ENCODE measurements at regions not wholly inside any gene's neighbourhood (a gene's known extent, or its start where the extent isn't known, plus 50 kb on each side); places are given as distances from the start of the nearest gene placed in this dataset.
"Not testable (repeated sequence)": the region's sequence is repeated elsewhere in the genome, so short reads cannot be mapped to it uniquely, and the experiment has no call there.

DNA sequence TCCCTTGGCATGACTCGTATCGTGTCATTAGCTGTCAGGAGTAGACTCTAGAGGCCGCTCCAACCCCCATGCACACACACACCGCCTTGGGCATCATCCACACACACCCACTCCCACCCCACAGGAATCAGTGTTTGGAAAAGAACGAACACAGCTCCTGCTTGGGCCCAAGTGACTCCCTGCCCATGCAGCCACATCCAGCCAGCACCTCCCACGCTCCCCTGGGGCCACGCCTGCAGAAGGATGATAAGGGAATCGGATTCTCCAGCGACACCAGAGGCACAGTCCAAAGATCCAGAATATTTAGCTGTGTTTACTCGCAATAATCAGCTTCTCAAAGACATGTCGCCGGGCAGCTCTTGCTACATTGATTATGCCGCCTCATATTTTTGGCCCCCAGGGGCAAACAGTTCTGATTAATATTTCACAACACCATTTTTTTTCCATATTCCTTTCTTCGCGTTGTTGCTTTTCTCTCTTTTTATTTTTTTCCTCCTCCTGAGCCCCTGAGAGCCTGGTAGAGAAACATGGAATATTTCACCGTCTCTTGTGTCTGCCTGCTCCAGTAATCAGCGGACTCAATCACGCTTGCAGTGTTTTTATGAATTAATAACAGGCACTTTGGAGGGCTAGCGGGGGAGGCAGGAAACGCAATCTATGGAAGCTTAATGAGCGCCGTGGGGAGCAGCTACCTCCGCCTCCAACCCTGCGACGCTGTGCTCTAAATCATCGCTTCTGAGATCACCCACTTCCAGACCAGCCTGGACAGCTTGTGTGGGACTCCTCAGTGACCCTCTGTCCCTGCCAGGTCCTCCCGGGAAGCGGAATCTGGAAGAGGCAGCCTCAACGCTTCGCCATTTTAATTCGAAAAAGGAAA is 221.4 kb downstream of the TLE3 start:
- Mint-ChIP-seq H3K4me1 (peaks cover 2% of the 10 kb centered on the region), H3K36me3 (ENCODE audit: low read depth) (no peaks in the 10 kb centered on the region), H3K9me3 (peaks cover 11% of the 10 kb centered on the region), H3K27me3 (ENCODE audit: insufficient read depth) (peaks cover 3% of the 10 kb centered on the region), H3K27ac (no peak overlapping the region), H3K4me3 (no peak overlapping the region)
- WGBS, 2 experiments (ENCODE audit: insufficient coverage in 1 of 2, insufficient read length in 1 of 2), result 94 to 96% methylated on average over 28 to 31 of the region's 31 CpGs
- Histone ChIP-seq H3K36me3 (ENCODE audit: control insufficient read depth, insufficient read depth, low read length) (no peaks in the 10 kb centered on the region), H3K9me3 (ENCODE audit: control insufficient read depth, low read length) (peaks cover 13% of the 10 kb centered on the region), H3K4me3 (ENCODE audit: low read length) (no peak overlapping the region), H3K27ac (ENCODE audit: low read depth, low read length) (no peak overlapping the region), H3K4me1 (ENCODE audit: control insufficient read depth, insufficient read depth, low read length) (peaks cover 4% of the 10 kb centered on the region), H3K9ac (ENCODE audit: extremely low read depth, low read length, poor library complexity, severe bottlenecking) (no peak overlapping the region), H3K27me3 (ENCODE audit: control insufficient read depth, insufficient read depth, low read length, poor library complexity, severe bottlenecking) (no peaks in the 10 kb centered on the region)
- TF ChIP-seq, protein P1, sequence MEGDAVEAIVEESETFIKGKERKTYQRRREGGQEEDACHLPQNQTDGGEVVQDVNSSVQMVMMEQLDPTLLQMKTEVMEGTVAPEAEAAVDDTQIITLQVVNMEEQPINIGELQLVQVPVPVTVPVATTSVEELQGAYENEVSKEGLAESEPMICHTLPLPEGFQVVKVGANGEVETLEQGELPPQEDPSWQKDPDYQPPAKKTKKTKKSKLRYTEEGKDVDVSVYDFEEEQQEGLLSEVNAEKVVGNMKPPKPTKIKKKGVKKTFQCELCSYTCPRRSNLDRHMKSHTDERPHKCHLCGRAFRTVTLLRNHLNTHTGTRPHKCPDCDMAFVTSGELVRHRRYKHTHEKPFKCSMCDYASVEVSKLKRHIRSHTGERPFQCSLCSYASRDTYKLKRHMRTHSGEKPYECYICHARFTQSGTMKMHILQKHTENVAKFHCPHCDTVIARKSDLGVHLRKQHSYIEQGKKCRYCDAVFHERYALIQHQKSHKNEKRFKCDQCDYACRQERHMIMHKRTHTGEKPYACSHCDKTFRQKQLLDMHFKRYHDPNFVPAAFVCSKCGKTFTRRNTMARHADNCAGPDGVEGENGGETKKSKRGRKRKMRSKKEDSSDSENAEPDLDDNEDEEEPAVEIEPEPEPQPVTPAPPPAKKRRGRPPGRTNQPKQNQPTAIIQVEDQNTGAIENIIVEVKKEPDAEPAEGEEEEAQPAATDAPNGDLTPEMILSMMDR (conservative IDR thresholded peaks at IDR 0.05), result no peak
- DNase-seq, result no peak

DNA sequence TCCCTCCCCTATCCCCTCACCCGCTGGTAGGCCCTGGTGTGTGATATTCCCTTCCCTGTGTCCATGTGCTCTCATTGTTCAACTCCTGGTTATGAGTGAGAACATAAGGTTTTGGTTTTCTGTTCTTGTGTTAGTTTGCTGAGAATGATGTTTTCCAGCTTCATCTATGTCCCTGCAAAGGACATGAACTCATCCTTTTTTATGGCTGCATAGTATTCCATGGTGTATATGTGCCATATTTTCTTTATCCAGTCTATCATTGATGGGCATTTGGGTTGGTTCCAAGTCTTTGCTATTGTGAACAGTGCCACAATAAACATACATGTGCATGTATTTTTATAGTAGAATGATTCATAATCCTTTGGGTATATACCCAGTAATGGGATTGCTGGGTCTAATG is 217.8 kb downstream of the TLE3 start:
- not testable (repeated sequence) for H3K36me3 ChIP-seq (ENCODE audit: control insufficient read depth, insufficient read depth, low read length); H3K27ac ChIP-seq (ENCODE audit: low read depth, low read length); H3K36me3 Mint-ChIP-seq (ENCODE audit: low read depth); H3K27me3 Mint-ChIP-seq (ENCODE audit: insufficient read depth); H3K4me3 Mint-ChIP-seq; H3K4me1 ChIP-seq (ENCODE audit: control insufficient read depth, insufficient read depth, low read length); H3K4me3 ChIP-seq (ENCODE audit: low read length); H3K9me3 Mint-ChIP-seq; H3K27me3 ChIP-seq (ENCODE audit: control insufficient read depth, insufficient read depth, low read length, poor library complexity, severe bottlenecking); H3K9me3 ChIP-seq (ENCODE audit: control insufficient read depth, low read length); H3K9ac ChIP-seq (ENCODE audit: extremely low read depth, low read length, poor library complexity, severe bottlenecking); H3K27ac Mint-ChIP-seq; DNase-seq; H3K4me1 Mint-ChIP-seq
- WGBS, 2 experiments (ENCODE audit: insufficient coverage in 1 of 2, insufficient read length in 1 of 2), result 90 to 100% methylated on average over 1 of the region's 1 CpG

DNA sequence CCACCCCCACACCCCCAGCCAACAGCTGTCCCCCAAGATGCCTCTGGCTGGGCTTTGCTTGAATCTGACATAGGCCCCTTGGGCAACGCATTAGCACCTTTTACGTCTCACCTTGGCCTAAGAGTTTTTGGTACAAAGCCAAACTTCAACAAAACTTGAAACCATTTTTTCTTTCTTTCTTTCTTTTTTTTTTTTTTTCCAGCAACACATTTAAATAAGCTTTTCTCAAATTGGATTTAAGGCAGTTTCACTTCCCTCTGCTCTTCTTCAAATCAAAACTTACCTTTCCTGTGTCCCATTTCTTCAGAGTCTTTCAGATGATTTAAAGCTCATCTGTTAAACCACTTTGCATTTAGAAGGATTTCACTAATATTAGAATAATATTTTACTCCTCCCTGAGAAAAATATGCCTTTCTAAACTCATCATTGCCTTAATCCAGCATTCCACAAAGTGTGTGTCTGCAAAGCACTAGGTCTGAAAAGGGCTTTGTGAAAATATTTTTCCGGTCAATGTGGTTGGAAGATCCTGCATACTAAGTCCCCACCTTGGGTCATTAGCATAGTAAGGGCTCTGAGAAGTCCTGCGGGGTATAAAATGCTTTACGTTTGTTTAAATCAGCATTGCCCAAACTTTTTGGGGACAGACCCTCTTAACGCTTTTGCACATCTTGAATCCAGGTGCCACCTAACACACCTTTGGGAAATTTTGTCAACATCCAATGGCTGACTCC is 217.0 kb downstream of the TLE3 start:
- Mint-ChIP-seq H3K36me3 (ENCODE audit: low read depth) (no peaks in the 10 kb centered on the region), H3K27ac (no peak overlapping the region), H3K27me3 (ENCODE audit: insufficient read depth) (peaks cover 3% of the 10 kb centered on the region), H3K4me3 (no peak overlapping the region), H3K9me3 (peaks cover 2% of the 10 kb centered on the region), H3K4me1 (peaks cover 11% of the 10 kb centered on the region)
- H3K9ac ChIP-seq (ENCODE audit: extremely low read depth, low read length, poor library complexity, severe bottlenecking), result no peak overlapping the region
- no peak overlapping the region for H3K4me3 ChIP-seq (ENCODE audit: low read length)
- no peaks in the 10 kb centered on the region for H3K27me3 ChIP-seq (ENCODE audit: control insufficient read depth, insufficient read depth, low read length, poor library complexity, severe bottlenecking)
- TF ChIP-seq, protein P1 (conservative IDR thresholded peaks at IDR 0.05), result no peak
- peaks cover 9% of the 10 kb centered on the region for H3K4me1 ChIP-seq (ENCODE audit: control insufficient read depth, insufficient read depth, low read length)
- 89 to 94% methylated on average over 6 of the region's 6 CpGs for WGBS, 2 experiments (ENCODE audit: insufficient coverage in 1 of 2, insufficient read length in 1 of 2)
- H3K9me3 ChIP-seq (ENCODE audit: control insufficient read depth, low read length), result no peaks in the 10 kb centered on the region
- no peak overlapping the region for H3K27ac ChIP-seq (ENCODE audit: low read depth, low read length)
- no peaks in the 10 kb centered on the region for H3K36me3 ChIP-seq (ENCODE audit: control insufficient read depth, insufficient read depth, low read length)
- DNase-seq, result no peak

All from endodermal cell (in vitro differentiated cells).